NCI-H446 treated with DMSO at 0.1 percent for 48 hours (cell line): ENCODE measurements at regions not wholly inside any gene's neighbourhood (a gene's known extent, or its start where the extent isn't known, plus 50 kb on each side); places are given as distances from the start of the nearest gene placed in this dataset.
"Not testable (repeated sequence)": the region's sequence is repeated elsewhere in the genome, so short reads cannot be mapped to it uniquely, and the experiment has no call there.

Source experiments
- DNase-seq: peaks from one replicate; lab custom pipeline; 2025; lab: John Stamatoyannopoulos, UW

- DNase-seq: no peak
Measured at GRCh38 chr14:53286301-53286700, 133.2 kb upstream of the DDHD1 start.

GRCh38 chr14:53285821-53286220 lies 132.7 kb upstream of the DDHD1 start:
- DNase-seq: no peak

- no peak for DNase-seq
Measured at GRCh38 chr14:53285064-53285463, 131.9 kb upstream of the DDHD1 start.

GRCh38 chr14:53278602-53279506 lies 125.7 kb upstream of the DDHD1 start:
- DNase-seq: no peak

GRCh38 chr14:53273671-53274072 lies 120.5 kb upstream of the DDHD1 start:
- no peak for DNase-seq

- no peak for DNase-seq
Measured at GRCh38 chr14:53265025-53265424, 111.9 kb upstream of the DDHD1 start.

GRCh38 chr14:53260928-53261327 lies 107.8 kb upstream of the DDHD1 start:
- no peak for DNase-seq

- no peak for DNase-seq
Measured at GRCh38 chr14:53260286-53260685, 107.2 kb upstream of the DDHD1 start.

GRCh38 chr14:53252141-53252540 lies 99.0 kb upstream of the DDHD1 start:
- no peak for DNase-seq

GRCh38 chr14:53249059-53249458 lies 95.9 kb upstream of the DDHD1 start:
- DNase-seq: no peak

GRCh38 chr14:53247596-53248370 lies 94.7 kb upstream of the DDHD1 start:
- no peak for DNase-seq

GRCh38 chr14:53242898-53243297 lies 89.8 kb upstream of the DDHD1 start:
- not testable (repeated sequence) for DNase-seq

GRCh38 chr14:53237488-53237887 lies 84.4 kb upstream of the DDHD1 start:
- no peak for DNase-seq

- DNase-seq: no peak
Measured at GRCh38 chr14:53236708-53237107, 83.6 kb upstream of the DDHD1 start.

- DNase-seq: no peak
Measured at GRCh38 chr14:53231171-53231570, 78.0 kb upstream of the DDHD1 start.

- DNase-seq: no peak
Measured at GRCh38 chr14:53228966-53229365, 75.8 kb upstream of the DDHD1 start.

- DNase-seq: no peak
Measured at GRCh38 chr14:53227154-53227718, 74.1 kb upstream of the DDHD1 start.

GRCh38 chr14:53226553-53226952 lies 73.4 kb upstream of the DDHD1 start:
- no peak for DNase-seq

GRCh38 chr14:53220914-53221313 lies 67.8 kb upstream of the DDHD1 start:
- DNase-seq: no peak

- DNase-seq: no peak
Measured at GRCh38 chr14:53218161-53218560, 65.0 kb upstream of the DDHD1 start.

- DNase-seq: peak; percentile 47
Measured at GRCh38 chr14:53217316-53217994, 64.3 kb upstream of the DDHD1 start.

- DNase-seq: not testable (repeated sequence)
Measured at GRCh38 chr14:53216955-53217315, 63.8 kb upstream of the DDHD1 start.
